Psoas muscle (tissue), 7 donors: ENCODE measurements at regions not wholly inside any gene's neighbourhood (a gene's known extent, or its start where the extent isn't known, plus 50 kb on each side); places are given as distances from the start of the nearest gene placed in this dataset.

ENCODE experiments used
- ATAC-seq, 4 donors: fragments of 200-7000 bp; cut with Tn5 transposase; one replicate each; pipeline ENCODE4 v1.9.1; 2020; ENCODE audit warnings: moderate library complexity in 3 of 4, mild to moderate bottlenecking in 2 of 4
- DNase-seq, 2 donors: peaks; one replicate each; pipeline ENCODE4 v3.0.0-alpha.2; 2020
- H3K27ac ChIP-seq: fragments of 200-600 bp; one replicate; pipeline ENCODE4 v1.8.0; 2022
- H3K27me3 ChIP-seq, 3 donors: fragments of 200-600 bp in 1 of 3; one replicate each; pipeline versions ENCODE4 v1.6.1 to v1.8.0; 2013 to 2022; ENCODE audit warnings: low read length in 2 of 3, mild to moderate bottlenecking in 2 of 3, moderate library complexity in 1 of 3; ENCODE audit not compliant: insufficient read depth in 3 of 3
- H3K36me3 ChIP-seq, 2 donors: fragments of 200-600 bp in 1 of 2; one replicate each; pipeline versions ENCODE4 v1.6.1 to v1.8.0; 2013 to 2022; ENCODE audit warnings: low read depth in 1 of 2, mild to moderate bottlenecking in 1 of 2, moderate library complexity in 1 of 2; ENCODE audit not compliant: insufficient read depth in 1 of 2
- H3K4me1 ChIP-seq: fragments of 200-600 bp; one replicate; pipeline ENCODE4 v1.8.0; 2022
- H3K4me3 ChIP-seq: fragments of 200-600 bp; one replicate; pipeline ENCODE4 v1.8.0; 2022; ENCODE audit warnings: mild to moderate bottlenecking
- H3K9me3 ChIP-seq: fragments of 200-600 bp; one replicate; pipeline ENCODE4 v1.8.0; 2022
- CTCF ChIP-seq: fragments of 200-600 bp; IDR thresholded peaks from one replicate; pipeline ENCODE4 v1.8.0; 2022; ENCODE audit warnings: antibody characterized with exemption
- WGBS, 3 donors: extraction: QIAGEN DNeasy Blood & Tissue Kit; methylation state at CpG; one replicate each; pipeline versions ENCODE4 v1.1.6 to v1.1.7; 2013; 5-methylcytosine and 5-hydroxymethylcytosine counted together
- intact Hi-C, 2 donors: fragments of 100-400 bp; cut with DNase I; formaldehyde crosslinking; loops; one replicate each; pipeline versions ENCODE4 v1.11.0 to v1.14.2; 2022
- donor health status: healthy with polysubstance abuse.
- donor health status: DM: no; HTN: no; CAD: no; lungs with moderate emphysema.
- donor health status: Bipolar disorder and iron deficiency.
- donor health status: healthy.
- donor health status: DM: yes; HTN: yes; CAD: no.
- donor health status: DM: no; HTN: no; CAD: no.
- donor health status: DM: yes; HTN: yes; CAD: no.

GRCh38 chr3:190988102-190988501 lies 125.6 kb upstream of the GMNC start:
- Histone ChIP-seq H3K9me3 (peaks cover 2% of the 10 kb centered on the region), H3K36me3 (no peaks in the 10 kb centered on the region), H3K27ac (no peak overlapping the region), H3K27me3 (no peaks in the 10 kb centered on the region), H3K4me1 (no peaks in the 10 kb centered on the region), H3K4me3 (no peak overlapping the region)
- no peak for DNase-seq
- no peak for ATAC-seq
- TF ChIP-seq CTCF, result no peak
- intact Hi-C loops, result no loop called here
- 55 to 64% (median 57%) methylated on average over 2 of the region's 2 CpGs for WGBS, 3 donors

- 85 to 88% (median 88%) methylated on average over 4 of the region's 4 CpGs for WGBS, 3 donors
- Histone ChIP-seq H3K36me3 (no peaks in the 10 kb centered on the region), H3K27ac (no peak overlapping the region), H3K9me3 (peaks cover 2% of the 10 kb centered on the region), H3K27me3 (no peaks in the 10 kb centered on the region), H3K4me1 (no peaks in the 10 kb centered on the region), H3K4me3 (no peak overlapping the region)
- no peak for DNase-seq
- TF ChIP-seq CTCF, result no peak
- intact Hi-C loops, result no loop called here
- ATAC-seq, result no peak
Observed at GRCh38 chr3:190984502-190985244, 122.2 kb upstream of the GMNC start.

- TF ChIP-seq CTCF, result no peak
- H3K27me3 ChIP-seq, result no peaks in the 10 kb centered on the region
- H3K27ac ChIP-seq, result no peak overlapping the region
- peaks cover 2% of the 10 kb centered on the region for H3K9me3 ChIP-seq
- intact Hi-C loops, result no loop called here
- H3K36me3 ChIP-seq, result no peaks in the 10 kb centered on the region
- H3K4me1 ChIP-seq, result no peaks in the 10 kb centered on the region
- DNase-seq (no peak), ATAC-seq (no peak)
- WGBS, 3 donors, result 63 to 65% (median 63%) methylated on average over 1 of the region's 1 CpG
- no peak overlapping the region for H3K4me3 ChIP-seq
Observed at GRCh38 chr3:190983875-190984274, 121.4 kb upstream of the GMNC start.

GRCh38 chr3:190973771-190974170 lies 111.3 kb upstream of the GMNC start:
- ATAC-seq (no peak), DNase-seq (no peak)
- Histone ChIP-seq H3K4me1 (no peaks in the 10 kb centered on the region), H3K27me3 (no peaks in the 10 kb centered on the region), H3K27ac (no peak overlapping the region), H3K4me3 (no peak overlapping the region), H3K36me3 (no peaks in the 10 kb centered on the region), H3K9me3 (no peaks in the 10 kb centered on the region)
- intact Hi-C loops, result no loop called here
- TF ChIP-seq CTCF, result no peak
- 78 to 82% (median 80%) methylated on average over 3 of the region's 3 CpGs for WGBS, 3 donors

GRCh38 chr3:190972840-190973270 lies 110.4 kb upstream of the GMNC start:
- DNase-seq (no peak), ATAC-seq (no peak)
- Histone ChIP-seq H3K9me3 (no peaks in the 10 kb centered on the region), H3K4me1 (no peaks in the 10 kb centered on the region), H3K36me3 (no peaks in the 10 kb centered on the region), H3K4me3 (no peak overlapping the region), H3K27ac (no peak overlapping the region), H3K27me3 (no peaks in the 10 kb centered on the region)
- TF ChIP-seq CTCF, result no peak
- intact Hi-C loops, result no loop called here
- 1 to 14% (median 3%) methylated on average over 1 of the region's 1 CpG for WGBS, 3 donors
